H1 (cell line): ENCODE measurements at regions not wholly inside any gene's neighbourhood (a gene's known extent, or its start where the extent isn't known, plus 50 kb on each side); places are given as distances from the start of the nearest gene placed in this dataset.

ENCODE experiments used
- SIX5 ChIP-seq: IDR thresholded peaks from 2 replicates; pipeline ENCODE4 v1.6.1; 2011; ENCODE audit warnings: mild to moderate bottlenecking, low read depth, low read length
- SP1 ChIP-seq: IDR thresholded peaks from 2 replicates; pipeline ENCODE4 v1.6.1; 2011; ENCODE audit warnings: low read depth, low read length

DNA sequence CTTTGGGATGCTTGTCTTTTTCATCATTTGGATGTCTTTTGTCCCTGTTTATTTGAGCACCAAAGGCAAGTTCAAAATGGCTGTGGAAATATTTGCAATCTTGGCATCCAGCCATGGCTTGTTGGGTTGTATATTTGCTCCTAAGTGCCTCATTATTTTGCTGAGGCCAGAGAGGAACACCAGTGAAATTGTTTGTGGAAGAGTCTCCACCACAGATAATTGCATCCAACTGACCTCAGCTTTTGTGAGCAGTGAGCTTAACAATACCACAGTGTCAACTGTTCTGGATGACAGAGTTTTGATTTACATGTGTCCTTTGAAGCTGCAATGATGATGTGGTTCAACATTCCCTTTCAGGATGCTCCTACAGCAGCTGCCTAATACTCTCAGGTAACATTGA lies 83.0 kb upstream of the KCNAB1 start:
- no peak for TF ChIP-seq SIX5
- TF ChIP-seq SP1, result no peak
